Neural crest cell (in vitro differentiated cells): ENCODE measurements at regions not wholly inside any gene's neighbourhood (a gene's known extent, or its start where the extent isn't known, plus 50 kb on each side); places are given as distances from the start of the nearest gene placed in this dataset.
"Not testable (repeated sequence)": the region's sequence is repeated elsewhere in the genome, so short reads cannot be mapped to it uniquely, and the experiment has no call there.

Source experiments
- DNase-seq: peaks from one replicate; pipeline ENCODE4 v3.0.0; 2021; ENCODE audit warnings: low read depth, mixed read lengths, low spot score
- H3K27ac Mint-ChIP-seq: one replicate; pipeline ENCODE4 v1.8.0; 2021; ENCODE audit warnings: mild to moderate bottlenecking, mixed read lengths; ENCODE audit not compliant: unreplicated experiment
- H3K27me3 Mint-ChIP-seq: 2 replicates; pipeline ENCODE4 v1.8.0; 2021; ENCODE audit warnings: low read depth, mild to moderate bottlenecking, mixed read lengths
- H3K36me3 Mint-ChIP-seq: 2 replicates; pipeline ENCODE4 v1.8.0; 2021; ENCODE audit warnings: low read depth, mild to moderate bottlenecking, mixed read lengths
- H3K4me1 Mint-ChIP-seq: 2 replicates; pipeline ENCODE4 v1.8.0; 2021; ENCODE audit warnings: mixed read lengths
- H3K4me3 Mint-ChIP-seq: one replicate; pipeline ENCODE4 v1.8.0; 2021; ENCODE audit warnings: mild to moderate bottlenecking, mixed read lengths
- H3K9me3 Mint-ChIP-seq: 2 replicates; pipeline ENCODE4 v1.8.0; 2021; ENCODE audit warnings: mixed read lengths
- TF ChIP-seq, protein P1 (sequence below): fragments of 200-600 bp; sonication (generic); conservative IDR thresholded peaks from 2 replicates; pipeline ENCODE4 v1.5.0; 2021; ENCODE audit warnings: antibody characterized with exemption, mild to moderate bottlenecking

DNA sequence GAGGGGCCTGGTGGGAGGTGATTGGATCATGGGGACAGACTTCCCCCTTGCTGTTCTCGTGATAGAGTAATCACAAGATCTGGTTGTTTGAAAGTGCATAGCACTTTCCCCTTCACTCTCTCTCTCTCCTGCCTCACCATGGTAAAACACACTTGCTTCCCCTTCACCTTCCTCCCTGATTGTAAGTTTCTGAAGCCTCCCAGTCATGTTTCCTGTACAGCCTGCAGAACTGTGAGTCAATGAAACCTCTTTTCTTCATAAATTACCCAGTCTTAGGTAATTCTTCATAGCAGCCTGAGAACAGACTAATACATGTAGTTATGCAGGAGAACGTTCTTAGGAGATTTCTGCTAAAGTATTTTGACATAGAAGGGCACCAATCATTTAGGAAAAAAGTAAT, 59.9 kb upstream of the FBXO28 start:
- Mint-ChIP-seq H3K27ac (no peak overlapping the region), H3K4me1 (peaks cover 5% of the 10 kb centered on the region), H3K9me3 (no peaks in the 10 kb centered on the region), H3K4me3 (no peak overlapping the region), H3K27me3 (peaks cover 3% of the 10 kb centered on the region), H3K36me3 (no peaks in the 10 kb centered on the region)
- TF ChIP-seq, protein P1, sequence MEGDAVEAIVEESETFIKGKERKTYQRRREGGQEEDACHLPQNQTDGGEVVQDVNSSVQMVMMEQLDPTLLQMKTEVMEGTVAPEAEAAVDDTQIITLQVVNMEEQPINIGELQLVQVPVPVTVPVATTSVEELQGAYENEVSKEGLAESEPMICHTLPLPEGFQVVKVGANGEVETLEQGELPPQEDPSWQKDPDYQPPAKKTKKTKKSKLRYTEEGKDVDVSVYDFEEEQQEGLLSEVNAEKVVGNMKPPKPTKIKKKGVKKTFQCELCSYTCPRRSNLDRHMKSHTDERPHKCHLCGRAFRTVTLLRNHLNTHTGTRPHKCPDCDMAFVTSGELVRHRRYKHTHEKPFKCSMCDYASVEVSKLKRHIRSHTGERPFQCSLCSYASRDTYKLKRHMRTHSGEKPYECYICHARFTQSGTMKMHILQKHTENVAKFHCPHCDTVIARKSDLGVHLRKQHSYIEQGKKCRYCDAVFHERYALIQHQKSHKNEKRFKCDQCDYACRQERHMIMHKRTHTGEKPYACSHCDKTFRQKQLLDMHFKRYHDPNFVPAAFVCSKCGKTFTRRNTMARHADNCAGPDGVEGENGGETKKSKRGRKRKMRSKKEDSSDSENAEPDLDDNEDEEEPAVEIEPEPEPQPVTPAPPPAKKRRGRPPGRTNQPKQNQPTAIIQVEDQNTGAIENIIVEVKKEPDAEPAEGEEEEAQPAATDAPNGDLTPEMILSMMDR, result no peak
- DNase-seq, result no peak

DNA sequence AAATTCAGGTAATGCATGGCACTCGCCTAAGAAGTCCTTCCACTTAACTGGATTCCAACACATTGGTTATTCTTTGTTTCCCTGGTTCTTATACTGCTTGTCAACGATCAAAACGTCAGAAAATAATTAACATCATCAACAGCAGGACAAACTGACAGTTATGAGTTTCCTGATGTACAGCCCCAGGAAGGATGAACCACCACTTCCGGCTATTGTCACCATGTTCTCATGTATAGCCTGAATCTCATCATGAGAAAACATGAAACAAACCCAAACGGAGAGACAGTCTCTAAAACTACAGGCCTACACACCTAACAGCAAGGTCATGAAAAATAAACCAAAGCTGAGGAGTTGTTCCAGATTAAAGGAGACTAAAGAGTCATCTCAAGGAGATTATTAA, 60.5 kb upstream of the FBXO28 start:
- Mint-ChIP-seq H3K4me1 (peaks cover 5% of the 10 kb centered on the region), H3K27me3 (peaks cover 3% of the 10 kb centered on the region), H3K9me3 (no peaks in the 10 kb centered on the region), H3K27ac (no peak overlapping the region), H3K4me3 (no peak overlapping the region), H3K36me3 (no peaks in the 10 kb centered on the region)
- TF ChIP-seq, protein P1, result no peak
- DNase-seq, result no peak

DNA sequence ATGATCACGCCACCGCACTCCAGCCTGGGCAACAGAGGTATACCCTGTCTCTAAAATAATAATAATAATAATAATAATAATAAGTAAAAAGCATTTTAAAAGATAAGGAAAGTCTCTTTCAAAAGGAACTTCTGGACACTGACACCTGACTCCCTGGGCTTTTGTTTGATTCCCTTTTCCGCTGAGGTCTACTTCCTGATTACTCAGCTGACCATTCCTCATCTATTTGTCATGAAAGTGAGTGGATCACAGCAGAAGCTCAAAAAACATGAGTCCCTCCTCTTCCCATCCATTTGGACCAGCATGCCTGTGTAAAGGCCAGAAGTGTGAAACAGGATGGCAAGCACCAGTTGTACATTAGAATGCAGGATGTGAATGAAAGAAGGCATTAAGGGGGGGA, 61.1 kb upstream of the FBXO28 start:
- H3K4me3 Mint-ChIP-seq, result no peak overlapping the region
- H3K27me3 Mint-ChIP-seq, result peaks cover 3% of the 10 kb centered on the region
- no peak overlapping the region for H3K27ac Mint-ChIP-seq
- no peak for DNase-seq
- H3K36me3 Mint-ChIP-seq, result no peaks in the 10 kb centered on the region
- H3K4me1 Mint-ChIP-seq, result peaks cover 5% of the 10 kb centered on the region
- TF ChIP-seq, protein P1, result no peak
- H3K9me3 Mint-ChIP-seq, result peaks cover 4% of the 10 kb centered on the region

DNA sequence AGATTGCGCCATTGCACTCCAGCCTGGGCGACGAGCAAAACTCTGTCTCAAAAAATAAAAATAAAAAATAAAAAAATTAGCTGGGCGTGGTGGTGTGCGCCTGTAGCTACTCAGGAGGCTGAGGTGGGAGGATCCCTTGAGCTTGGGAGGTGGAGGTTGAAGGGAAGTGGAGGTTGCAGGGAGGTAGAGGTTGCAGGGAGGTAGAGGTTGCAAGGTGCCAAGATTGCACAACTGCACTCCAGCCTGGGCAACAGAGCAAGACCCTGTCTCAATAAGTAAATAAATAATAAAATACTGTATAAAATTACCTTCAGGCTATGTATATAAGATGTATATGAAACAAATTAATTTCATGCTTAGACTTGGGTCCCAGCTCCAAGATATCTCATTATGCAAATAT, 62.1 kb upstream of the FBXO28 start:
- not testable (repeated sequence) for H3K27ac Mint-ChIP-seq, H3K4me1 Mint-ChIP-seq, DNase-seq, H3K9me3 Mint-ChIP-seq, H3K27me3 Mint-ChIP-seq, H3K36me3 Mint-ChIP-seq, H3K4me3 Mint-ChIP-seq

DNA sequence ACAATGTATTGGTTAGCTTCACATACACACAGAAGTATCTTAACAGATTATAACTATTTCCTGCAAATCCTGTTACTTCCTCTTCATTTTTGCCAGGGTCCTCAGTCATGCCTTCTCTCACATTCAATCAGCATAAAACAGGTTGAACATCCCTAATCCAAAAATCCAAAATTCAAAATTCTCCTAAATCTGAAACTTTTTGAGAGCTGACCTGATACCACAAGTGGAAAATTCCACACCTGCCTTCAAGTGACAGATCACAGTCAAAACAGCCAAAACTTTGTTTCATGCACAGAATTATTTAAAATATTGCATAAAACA, 62.9 kb upstream of the FBXO28 start:
- Mint-ChIP-seq H3K9me3 (peaks cover 5% of the 10 kb centered on the region), H3K4me3 (no peak overlapping the region), H3K36me3 (no peaks in the 10 kb centered on the region), H3K27me3 (peaks cover 3% of the 10 kb centered on the region), H3K4me1 (peaks cover 5% of the 10 kb centered on the region), H3K27ac (no peak overlapping the region)
- TF ChIP-seq, protein P1, result peak; percentile 27
- no peak for DNase-seq

DNA sequence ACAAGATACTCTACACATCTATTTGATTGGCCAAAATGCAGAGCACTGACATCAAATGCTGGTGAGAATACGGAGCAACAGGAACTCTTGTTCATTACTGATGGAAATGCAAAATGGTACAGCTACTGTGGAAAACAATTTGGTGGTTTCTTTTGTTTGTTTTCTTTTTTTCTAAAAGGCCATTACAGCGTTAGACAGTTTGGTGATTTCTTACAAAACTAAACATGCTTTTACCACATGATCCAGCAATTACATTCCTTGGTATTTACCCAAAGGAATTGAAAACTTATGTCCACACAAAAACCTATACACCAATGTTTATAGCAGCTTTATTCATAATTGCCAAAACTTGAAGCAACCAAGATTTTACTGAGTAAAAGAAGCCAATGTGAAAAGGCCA, 66.4 kb upstream of the FBXO28 start:
- H3K9me3 Mint-ChIP-seq, result peaks cover 5% of the 10 kb centered on the region
- H3K4me1 Mint-ChIP-seq, result peaks cover 8% of the 10 kb centered on the region
- H3K36me3 Mint-ChIP-seq, result no peaks in the 10 kb centered on the region
- no peak for DNase-seq
- no peak overlapping the region for H3K27ac Mint-ChIP-seq
- TF ChIP-seq, protein P1, result no peak
- no peak overlapping the region for H3K4me3 Mint-ChIP-seq
- peaks cover 3% of the 10 kb centered on the region for H3K27me3 Mint-ChIP-seq
